ENCODE measurements at regions not wholly inside any gene's neighbourhood (a gene's known extent, or its start where the extent isn't known, plus 50 kb on each side); places are given as distances from the start of the nearest gene placed in this dataset.

DNA sequence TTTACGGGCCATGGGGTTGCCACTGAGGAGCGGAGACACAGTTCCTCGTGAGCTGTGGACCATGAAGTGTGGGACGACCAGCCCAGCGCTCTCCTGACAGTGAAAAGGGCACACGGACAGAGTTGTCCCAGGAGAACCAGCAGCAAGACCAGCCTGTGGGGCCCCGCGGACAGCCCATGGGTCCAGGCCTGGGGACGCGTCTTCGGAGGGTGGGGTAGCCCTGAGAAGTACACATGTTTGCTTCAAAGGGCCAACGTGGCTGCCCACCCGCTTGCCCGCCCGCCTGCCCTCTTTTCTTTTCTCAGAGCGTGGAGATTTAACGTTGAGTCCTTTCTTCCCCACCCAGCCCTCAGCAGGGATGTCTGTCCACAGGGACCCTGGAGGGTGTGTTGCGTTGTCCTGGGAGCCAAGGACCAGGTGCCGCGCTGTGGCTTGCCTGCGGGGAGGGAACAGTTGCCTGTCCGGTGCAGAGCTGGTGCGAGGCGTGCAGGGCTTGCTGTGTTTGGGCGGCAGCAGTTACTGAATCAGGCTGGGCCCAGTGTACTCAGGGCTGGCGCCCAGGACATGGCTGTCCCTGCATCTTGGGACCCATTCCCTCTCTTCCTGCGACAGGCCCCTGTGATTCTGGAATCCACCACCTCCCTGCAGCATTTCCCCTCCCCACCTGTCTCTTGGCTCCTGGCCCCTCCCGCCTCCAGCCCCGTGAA is 120.1 kb upstream of the HDAC4 start:
- ATAC-seq (ENCODE audit: low FRiP score) (no peak), DNase-seq (ENCODE audit: low spot score) (no peak)
- TF ChIP-seq, protein P1, sequence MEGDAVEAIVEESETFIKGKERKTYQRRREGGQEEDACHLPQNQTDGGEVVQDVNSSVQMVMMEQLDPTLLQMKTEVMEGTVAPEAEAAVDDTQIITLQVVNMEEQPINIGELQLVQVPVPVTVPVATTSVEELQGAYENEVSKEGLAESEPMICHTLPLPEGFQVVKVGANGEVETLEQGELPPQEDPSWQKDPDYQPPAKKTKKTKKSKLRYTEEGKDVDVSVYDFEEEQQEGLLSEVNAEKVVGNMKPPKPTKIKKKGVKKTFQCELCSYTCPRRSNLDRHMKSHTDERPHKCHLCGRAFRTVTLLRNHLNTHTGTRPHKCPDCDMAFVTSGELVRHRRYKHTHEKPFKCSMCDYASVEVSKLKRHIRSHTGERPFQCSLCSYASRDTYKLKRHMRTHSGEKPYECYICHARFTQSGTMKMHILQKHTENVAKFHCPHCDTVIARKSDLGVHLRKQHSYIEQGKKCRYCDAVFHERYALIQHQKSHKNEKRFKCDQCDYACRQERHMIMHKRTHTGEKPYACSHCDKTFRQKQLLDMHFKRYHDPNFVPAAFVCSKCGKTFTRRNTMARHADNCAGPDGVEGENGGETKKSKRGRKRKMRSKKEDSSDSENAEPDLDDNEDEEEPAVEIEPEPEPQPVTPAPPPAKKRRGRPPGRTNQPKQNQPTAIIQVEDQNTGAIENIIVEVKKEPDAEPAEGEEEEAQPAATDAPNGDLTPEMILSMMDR (IDR thresholded peaks at IDR 0.05): no peak

DNA sequence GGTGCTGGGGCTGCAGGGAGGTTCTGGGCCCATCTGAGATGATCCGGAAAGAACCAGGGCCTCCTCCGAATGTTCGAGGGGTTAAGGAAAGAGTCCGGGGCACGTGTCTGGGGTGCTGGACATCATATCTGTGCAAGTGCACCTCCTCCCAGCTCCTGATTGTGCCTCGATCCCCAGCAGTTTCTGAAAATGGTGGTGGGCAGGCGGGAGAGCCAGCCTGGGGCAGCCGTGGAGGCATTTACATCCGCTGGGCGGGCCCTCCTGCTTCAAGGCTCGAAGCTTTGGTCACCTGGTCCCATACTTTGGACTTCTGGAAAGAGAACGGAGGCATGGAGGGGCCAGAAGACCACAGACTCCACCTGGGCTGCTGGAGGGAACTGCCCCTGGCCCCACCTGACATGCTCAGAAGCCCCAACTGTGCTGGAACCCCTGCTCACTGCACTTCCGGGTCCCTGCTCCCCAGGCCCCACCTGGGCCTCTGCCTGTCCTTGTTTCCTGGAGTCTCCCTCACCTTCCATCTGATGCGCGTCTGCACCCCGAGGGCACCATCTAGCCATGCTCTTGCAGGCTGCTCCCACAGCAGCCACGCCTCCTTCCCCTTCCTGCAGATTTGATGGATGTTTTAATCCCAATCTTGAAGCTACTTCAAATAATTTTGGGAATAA is 119.2 kb upstream of the HDAC4 start:
- ATAC-seq (ENCODE audit: low FRiP score) (no peak), DNase-seq (ENCODE audit: low spot score) (no peak)
- TF ChIP-seq, protein P1 (IDR thresholded peaks at IDR 0.05): no peak

DNA sequence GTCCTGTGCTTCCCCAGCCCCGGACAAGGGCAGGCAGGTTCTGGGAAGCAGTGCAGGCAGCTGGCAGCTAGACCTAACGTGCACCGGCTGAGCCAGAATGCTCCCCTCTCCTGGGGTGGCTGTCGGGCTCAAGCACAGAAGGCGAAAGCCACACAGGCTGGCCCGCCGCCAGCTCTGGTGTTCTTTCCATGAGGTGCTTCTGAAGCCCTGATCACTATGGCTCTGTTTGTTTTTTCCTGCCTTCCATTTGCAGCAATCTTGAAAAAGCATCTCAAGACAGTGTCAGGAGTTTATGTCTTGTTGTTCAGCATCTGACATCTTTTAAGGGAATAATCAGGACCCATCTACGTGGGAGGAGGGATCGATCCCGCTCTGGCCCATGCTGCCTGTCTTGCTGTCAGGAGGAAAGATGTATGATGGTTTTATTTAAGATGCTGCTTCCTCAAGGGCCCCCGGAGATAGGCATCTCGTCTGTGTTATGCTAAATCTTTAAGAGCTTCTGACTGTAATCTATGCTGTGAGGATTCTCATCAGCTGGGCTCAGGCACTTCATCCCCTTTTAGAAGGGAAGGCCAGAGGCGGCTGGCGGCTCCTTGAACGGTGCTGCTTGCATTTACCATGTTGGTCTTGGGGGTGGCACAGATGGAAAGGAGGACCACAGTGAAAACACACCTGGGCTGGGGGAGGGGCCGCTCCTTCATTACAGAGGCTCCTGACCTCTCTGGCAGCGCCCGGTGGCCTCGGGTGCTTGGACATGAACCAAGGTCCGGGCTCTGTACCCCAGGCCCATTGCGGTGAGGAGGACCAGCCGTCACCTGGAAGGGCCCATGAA is 118.5 kb upstream of the HDAC4 start:
- DNase-seq (ENCODE audit: low spot score): no peak
- TF ChIP-seq, protein P1 (IDR thresholded peaks at IDR 0.05): no peak
- no peak for ATAC-seq (ENCODE audit: low FRiP score)

DNA sequence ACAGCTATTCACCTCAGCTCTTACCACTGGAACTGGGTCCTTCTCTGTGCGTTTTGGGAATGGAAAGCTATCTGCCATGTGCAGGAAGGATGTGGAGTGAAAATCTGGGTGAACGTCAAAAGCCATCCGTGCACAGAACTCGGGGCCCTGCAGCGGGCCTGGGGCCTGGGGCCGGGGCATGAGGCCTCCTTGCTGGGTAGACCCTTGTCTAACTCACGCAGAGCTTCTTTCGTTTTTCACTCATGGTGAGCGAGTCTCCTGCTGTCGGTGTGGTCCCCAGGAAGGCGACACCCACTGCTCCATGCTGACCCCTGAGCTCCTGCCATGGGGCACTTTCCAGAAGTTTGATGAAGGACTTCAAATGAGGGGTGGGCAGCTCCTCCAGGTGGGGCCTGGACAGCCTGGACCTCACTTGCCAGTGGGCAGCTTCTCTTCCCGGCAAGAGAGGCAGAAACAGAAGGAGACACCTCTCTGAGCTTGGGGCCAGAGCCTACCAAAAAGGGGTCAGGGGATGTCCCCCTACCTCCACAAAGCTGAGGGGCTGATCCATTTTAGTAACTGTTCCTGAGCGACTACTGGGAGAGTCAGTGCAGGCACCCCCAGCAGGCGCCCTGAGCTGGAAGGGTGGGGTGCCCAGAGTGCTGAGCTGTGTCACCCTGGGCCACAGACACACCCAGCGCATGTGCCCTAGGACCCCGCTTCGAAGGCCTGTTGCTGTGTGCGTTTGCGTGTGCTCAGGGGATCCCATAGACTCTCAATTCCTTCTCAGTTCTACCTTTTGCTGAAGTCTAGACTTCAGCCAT is 117.7 kb upstream of the HDAC4 start:
- ATAC-seq (ENCODE audit: low FRiP score) (no peak), DNase-seq (ENCODE audit: low spot score) (no peak)
- TF ChIP-seq, protein P1 (IDR thresholded peaks at IDR 0.05): no peak

DNA sequence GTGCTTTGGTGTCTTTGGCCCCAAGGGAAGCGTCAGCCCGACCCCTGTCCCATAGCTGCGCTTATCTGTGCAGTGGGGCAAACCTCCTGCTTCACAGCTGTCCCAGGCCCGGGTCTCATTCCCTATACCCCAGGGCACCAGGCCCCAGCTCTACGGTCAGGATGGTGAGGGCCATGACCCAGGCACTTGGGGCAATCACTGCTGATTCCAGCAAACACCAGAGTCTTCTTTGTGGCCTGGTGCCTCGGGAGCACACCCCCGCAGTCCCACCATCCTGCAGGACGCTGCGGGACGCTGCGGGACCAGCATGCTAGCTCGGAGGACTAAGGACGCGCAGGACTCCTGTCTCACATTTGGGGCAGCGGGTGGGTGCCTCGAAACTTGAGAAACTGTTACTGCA is 116.9 kb upstream of the HDAC4 start:
- no peak for DNase-seq (ENCODE audit: low spot score)
- TF ChIP-seq, protein P1 (IDR thresholded peaks at IDR 0.05): no peak
- ATAC-seq (ENCODE audit: low FRiP score): no peak

DNA sequence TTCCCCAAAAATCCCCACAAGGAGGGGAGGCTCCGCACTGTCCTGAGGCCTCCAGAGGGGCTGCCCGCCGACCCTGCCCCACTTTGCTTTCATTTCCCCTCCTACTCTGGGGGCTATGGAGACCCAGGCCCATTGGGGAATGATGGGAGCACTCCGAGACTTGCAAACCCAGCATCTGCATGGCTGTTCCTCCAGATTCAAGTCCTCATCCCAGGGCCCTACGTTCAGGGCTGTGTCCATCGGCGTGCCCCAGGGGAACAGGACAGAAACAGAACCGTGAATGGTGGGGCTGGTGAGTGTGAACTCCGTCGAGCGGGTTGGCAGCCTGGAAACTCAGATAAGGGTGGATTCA is 116.1 kb upstream of the HDAC4 start:
- DNase-seq (ENCODE audit: low spot score) (no peak), ATAC-seq (ENCODE audit: low FRiP score) (no peak)

More for the DNA sequence above, 116.1 kb upstream of the HDAC4 start:
- TF ChIP-seq, protein P1 (IDR thresholded peaks at IDR 0.05): no peak

All from omental fat pad (tissue), 3 donors.